ENCODE measurements at regions not wholly inside any gene's neighbourhood (a gene's known extent, or its start where the extent isn't known, plus 50 kb on each side); places are given as distances from the start of the nearest gene placed in this dataset.

GRCh38 chr16:80103463-80103862 is 437.3 kb upstream of the DYNLRB2 start:
- ChIA-PET POLR2A (no interaction called here), CTCF (no interaction called here)
- Histone ChIP-seq H3K4me1 (ENCODE audit: control insufficient read depth, extremely low read depth, insufficient read depth, low read length) (no peaks in the 10 kb centered on the region), H3K4me3 (replicated peaks in 1 of 3; ENCODE audit: insufficient read depth in 1 of 3, low read depth in 1 of 3, low read length in 3 of 3) (no peak overlapping the region), H3K79me2 (ENCODE audit: control insufficient read depth, insufficient read depth, low read length) (no peaks in the 10 kb centered on the region), H3K27me3 (ENCODE audit: control insufficient read depth in 2 of 2, insufficient read depth in 2 of 2, low read length in 2 of 2) (no peaks in the 10 kb centered on the region), H2AFZ (ENCODE audit: low read depth, low read length) (no peak overlapping the region), H3K4me2 (ENCODE audit: insufficient read depth, low read length) (no peak overlapping the region), H4K20me1 (replicated peaks; ENCODE audit: control insufficient read depth, extremely low read depth, insufficient read depth, low read length) (no peaks in the 10 kb centered on the region), H3K36me3 (ENCODE audit: control insufficient read depth in 2 of 2, extremely low read depth in 1 of 2, insufficient read depth in 2 of 2, low read length in 2 of 2) (no peaks in the 10 kb centered on the region), H3K9me1 (replicated peaks; ENCODE audit: control insufficient read depth, extremely low read depth, insufficient read depth, low read length) (no peaks in the 10 kb centered on the region), H3K9me3 (replicated peaks; ENCODE audit: control insufficient read depth, insufficient read depth, low read length) (no peaks in the 10 kb centered on the region), H3K27ac (ENCODE audit: insufficient read depth, low read depth, low read length) (no peak overlapping the region), H3K9ac (replicated peaks; ENCODE audit: extremely low read depth, insufficient read depth, low read length) (no peak overlapping the region)
- no peak for TF ChIP-seq FOS (IDR thresholded peaks at IDR 0.05; ENCODE audit: borderline replicate concordance, insufficient read depth, low read length)
- TF ChIP-seq EZH2 (IDR thresholded peaks at IDR 0.05; ENCODE audit: borderline replicate concordance, low read depth, low read length, severe bottlenecking) = no peak
- no peak for TF ChIP-seq GATA2 (IDR thresholded peaks at IDR 0.05; ENCODE audit: insufficient read depth, insufficient read length, low read depth, low read length)
- TF ChIP-seq CTCF (IDR thresholded peaks at IDR 0.05; ENCODE audit: extremely low read depth in 1 of 2, insufficient read depth in 1 of 2, low read depth in 1 of 2, low read length in 2 of 2) = no peak
- TF ChIP-seq, protein P1, sequence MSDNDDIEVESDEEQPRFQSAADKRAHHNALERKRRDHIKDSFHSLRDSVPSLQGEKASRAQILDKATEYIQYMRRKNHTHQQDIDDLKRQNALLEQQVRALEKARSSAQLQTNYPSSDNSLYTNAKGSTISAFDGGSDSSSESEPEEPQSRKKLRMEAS (IDR thresholded peaks at IDR 0.05; ENCODE audit: insufficient read depth, insufficient read length) = no peak
- no peak for TF ChIP-seq POLR2AphosphoS5 (IDR thresholded peaks at IDR 0.05; ENCODE audit: insufficient read depth, low read depth, low read length)
- no peak for TF ChIP-seq POLR2A (IDR thresholded peaks at IDR 0.05; ENCODE audit: low read depth, low read length)
- no peak for TF ChIP-seq JUN (IDR thresholded peaks at IDR 0.05; ENCODE audit: borderline replicate concordance, insufficient read depth, insufficient read length, low read depth)
- TF ChIP-seq MYC (IDR thresholded peaks at IDR 0.05; ENCODE audit: low read depth, low read length) = no peak
- intact Hi-C loops (cut with micrococcal nuclease) (no loop called here), dilution Hi-C loops (cut with MboI; ENCODE audit: extremely low pct_ligation_motif_present, low sequenced_read_pairs) (no loop called here)
- BruUV-seq (replicated peaks) = no TSS peak
- FAIRE-seq = no peak
- no peak for DNase-seq (ENCODE audit: low read depth, low spot score)

Data from endothelial cell of umbilical vein (primary cell).